ENCODE measurements at regions not wholly inside any gene's neighbourhood (a gene's known extent, or its start where the extent isn't known, plus 50 kb on each side); places are given as distances from the start of the nearest gene placed in this dataset.

DNA sequence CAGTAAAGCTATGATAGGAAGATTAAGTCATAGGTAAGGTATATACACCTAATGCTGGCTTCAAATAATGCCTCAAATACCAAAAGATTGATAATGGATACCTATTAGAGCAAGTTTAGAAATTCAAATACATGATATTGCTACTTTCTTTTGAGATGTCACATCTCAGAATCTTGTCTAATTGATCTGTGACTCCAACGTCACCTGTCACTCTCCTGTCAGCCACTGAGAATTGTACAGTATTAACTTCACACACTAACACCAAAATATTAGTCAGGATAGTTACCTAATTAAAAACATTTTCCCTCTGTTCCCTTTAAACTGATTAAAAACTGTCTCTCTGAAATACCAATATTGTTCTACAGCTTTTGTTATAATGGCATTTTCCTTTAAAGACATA, 575.5 kb upstream of the ID4 start:
- TF ChIP-seq EZH2 (optimal IDR thresholded peaks at IDR 0.05; ENCODE audit: low read depth, low read length) (no peak), EZH2phosphoT487 (IDR thresholded peaks at IDR 0.05; ENCODE audit: low read length) (no peak)
- TF ChIP-seq, protein P1, sequence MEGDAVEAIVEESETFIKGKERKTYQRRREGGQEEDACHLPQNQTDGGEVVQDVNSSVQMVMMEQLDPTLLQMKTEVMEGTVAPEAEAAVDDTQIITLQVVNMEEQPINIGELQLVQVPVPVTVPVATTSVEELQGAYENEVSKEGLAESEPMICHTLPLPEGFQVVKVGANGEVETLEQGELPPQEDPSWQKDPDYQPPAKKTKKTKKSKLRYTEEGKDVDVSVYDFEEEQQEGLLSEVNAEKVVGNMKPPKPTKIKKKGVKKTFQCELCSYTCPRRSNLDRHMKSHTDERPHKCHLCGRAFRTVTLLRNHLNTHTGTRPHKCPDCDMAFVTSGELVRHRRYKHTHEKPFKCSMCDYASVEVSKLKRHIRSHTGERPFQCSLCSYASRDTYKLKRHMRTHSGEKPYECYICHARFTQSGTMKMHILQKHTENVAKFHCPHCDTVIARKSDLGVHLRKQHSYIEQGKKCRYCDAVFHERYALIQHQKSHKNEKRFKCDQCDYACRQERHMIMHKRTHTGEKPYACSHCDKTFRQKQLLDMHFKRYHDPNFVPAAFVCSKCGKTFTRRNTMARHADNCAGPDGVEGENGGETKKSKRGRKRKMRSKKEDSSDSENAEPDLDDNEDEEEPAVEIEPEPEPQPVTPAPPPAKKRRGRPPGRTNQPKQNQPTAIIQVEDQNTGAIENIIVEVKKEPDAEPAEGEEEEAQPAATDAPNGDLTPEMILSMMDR (IDR thresholded peaks at IDR 0.05; ENCODE audit: low read length): no peak

All from MM.1S (cell line).